ENCODE measurements at regions not wholly inside any gene's neighbourhood (a gene's known extent, or its start where the extent isn't known, plus 50 kb on each side); places are given as distances from the start of the nearest gene placed in this dataset.
A peak's percentile ranks its signal among the peaks of the same experiment; 100 is the strongest.

GRCh38 chr4:155529716-155530115 is 136.9 kb upstream of the GUCY1A1 start (continued):
- no peak for TF ChIP-seq MAX (IDR thresholded peaks at IDR 0.05; ENCODE audit: low read depth)
- no peak for TF ChIP-seq SMC3 (IDR thresholded peaks at IDR 0.05; ENCODE audit: low read depth, low read length)
- no peak for TF ChIP-seq ZBTB33 (IDR thresholded peaks at IDR 0.05; ENCODE audit: borderline replicate concordance, low read depth)
- TF ChIP-seq FOSL2 (IDR thresholded peaks at IDR 0.05; ENCODE audit: borderline replicate concordance, low read depth): no peak
- no peak for TF ChIP-seq YY1 (IDR thresholded peaks at IDR 0.05; ENCODE audit: low read depth)
- TF ChIP-seq GATA2 (CRISPR knock-in tag; IDR thresholded peaks at IDR 0.05): no peak
- no peak for TF ChIP-seq USF1 (IDR thresholded peaks at IDR 0.05; ENCODE audit: borderline replicate concordance, low read depth)
- TF ChIP-seq TEAD4 (IDR thresholded peaks at IDR 0.05; ENCODE audit: borderline replicate concordance, insufficient read depth): no peak
- no peak for TF ChIP-seq USF2 (IDR thresholded peaks at IDR 0.05; ENCODE audit: borderline replicate concordance, low read depth, low read length)
- no peak for TF ChIP-seq NFIC (IDR thresholded peaks at IDR 0.05; ENCODE audit: borderline replicate concordance)
- no peak for TF ChIP-seq POLR2AphosphoS5 (IDR thresholded peaks at IDR 0.05; ENCODE audit: low read depth, low read length)
- TF ChIP-seq JUND (IDR thresholded peaks at IDR 0.05): no peak

GRCh38 chr4:155529272-155529671 is 137.4 kb upstream of the GUCY1A1 start:
- no peaks in the 10 kb centered on the region; the same call in 1 of the 2 replicates for H3K27me3 ChIP-seq (ENCODE audit: insufficient read depth)
- H4K20me1 ChIP-seq (ENCODE audit: insufficient read depth): no peaks in the 10 kb centered on the region
- peak; percentile 23 for DNase-seq
- H3K79me2 ChIP-seq (ENCODE audit: insufficient read depth): no peaks in the 10 kb centered on the region
- POLR2A ChIA-PET: no interaction called here
- H3K27ac ChIP-seq (ENCODE audit: low read depth in 2 of 2, low read length in 1 of 2): no peak overlapping the region
- H2AFZ ChIP-seq (ENCODE audit: low read depth): no peak overlapping the region
- WGBS (ENCODE audit: low lambda C conversion rate): 37% methylated on average over 3 of the region's 3 CpGs
- H3K36me3 ChIP-seq (replicated peaks in 1 of 2; ENCODE audit: control insufficient read depth in 1 of 2, insufficient read depth in 2 of 2, low read length in 1 of 2): no peaks in the 10 kb centered on the region
- no peaks in the 10 kb centered on the region for H3K9me2 ChIP-seq
- H3K9me3 ChIP-seq: no peaks in the 10 kb centered on the region
- no peaks in the 10 kb centered on the region for H3K4me1 ChIP-seq (ENCODE audit: control insufficient read depth in 1 of 2, insufficient read depth in 2 of 2, low read depth in 1 of 2, low read length in 1 of 2)
- H3K4me3 ChIP-seq (ENCODE audit: low read depth in 2 of 2, low read length in 1 of 2): no peak overlapping the region
- H3F3A ChIP-seq (replicated peaks; ENCODE audit: insufficient read depth): no peaks in the 10 kb centered on the region
- H3K4me2 ChIP-seq: no peak overlapping the region
- no peak overlapping the region for H3K9ac ChIP-seq
- peak; percentile 68 for TF ChIP-seq RAD21 (IDR thresholded peaks at IDR 0.05; ENCODE audit: low read length)
- peak; percentile 59 for TF ChIP-seq CTCF (IDR thresholded peaks at IDR 0.05)
- TF ChIP-seq SMC3 (IDR thresholded peaks at IDR 0.05; ENCODE audit: low read depth, low read length): peak; percentile 53
- TF ChIP-seq TCF12 (IDR thresholded peaks at IDR 0.05): no peak
- CTCF ChIA-PET: interaction anchor here (0.8 to 1.3 kb wide), 7 partner anchors 27 to 257 kb away, joined by 3 to 6 read pairs (median 3); no protein-coding TSS in a partner anchor
